ENCODE measurements at regions not wholly inside any gene's neighbourhood (a gene's known extent, or its start where the extent isn't known, plus 50 kb on each side); places are given as distances from the start of the nearest gene placed in this dataset.

GRCh38 chr21:34235514-34235913, 128.3 kb upstream of the KCNE2 start:
- no peaks in the 10 kb centered on the region for H3K4me1 ChIP-seq
- H3K9me3 ChIP-seq, result no peaks in the 10 kb centered on the region
- H3K36me3 ChIP-seq, result no peaks in the 10 kb centered on the region
- TF ChIP-seq, protein P1, sequence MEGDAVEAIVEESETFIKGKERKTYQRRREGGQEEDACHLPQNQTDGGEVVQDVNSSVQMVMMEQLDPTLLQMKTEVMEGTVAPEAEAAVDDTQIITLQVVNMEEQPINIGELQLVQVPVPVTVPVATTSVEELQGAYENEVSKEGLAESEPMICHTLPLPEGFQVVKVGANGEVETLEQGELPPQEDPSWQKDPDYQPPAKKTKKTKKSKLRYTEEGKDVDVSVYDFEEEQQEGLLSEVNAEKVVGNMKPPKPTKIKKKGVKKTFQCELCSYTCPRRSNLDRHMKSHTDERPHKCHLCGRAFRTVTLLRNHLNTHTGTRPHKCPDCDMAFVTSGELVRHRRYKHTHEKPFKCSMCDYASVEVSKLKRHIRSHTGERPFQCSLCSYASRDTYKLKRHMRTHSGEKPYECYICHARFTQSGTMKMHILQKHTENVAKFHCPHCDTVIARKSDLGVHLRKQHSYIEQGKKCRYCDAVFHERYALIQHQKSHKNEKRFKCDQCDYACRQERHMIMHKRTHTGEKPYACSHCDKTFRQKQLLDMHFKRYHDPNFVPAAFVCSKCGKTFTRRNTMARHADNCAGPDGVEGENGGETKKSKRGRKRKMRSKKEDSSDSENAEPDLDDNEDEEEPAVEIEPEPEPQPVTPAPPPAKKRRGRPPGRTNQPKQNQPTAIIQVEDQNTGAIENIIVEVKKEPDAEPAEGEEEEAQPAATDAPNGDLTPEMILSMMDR (IDR thresholded peaks at IDR 0.05), result no peak
- no peak overlapping the region for H3K4me3 ChIP-seq
- no peak overlapping the region for H3K27ac ChIP-seq
- DNase-seq (ENCODE audit: low spot score), result no peak
- no peaks in the 10 kb centered on the region for H3K27me3 ChIP-seq

DNA sequence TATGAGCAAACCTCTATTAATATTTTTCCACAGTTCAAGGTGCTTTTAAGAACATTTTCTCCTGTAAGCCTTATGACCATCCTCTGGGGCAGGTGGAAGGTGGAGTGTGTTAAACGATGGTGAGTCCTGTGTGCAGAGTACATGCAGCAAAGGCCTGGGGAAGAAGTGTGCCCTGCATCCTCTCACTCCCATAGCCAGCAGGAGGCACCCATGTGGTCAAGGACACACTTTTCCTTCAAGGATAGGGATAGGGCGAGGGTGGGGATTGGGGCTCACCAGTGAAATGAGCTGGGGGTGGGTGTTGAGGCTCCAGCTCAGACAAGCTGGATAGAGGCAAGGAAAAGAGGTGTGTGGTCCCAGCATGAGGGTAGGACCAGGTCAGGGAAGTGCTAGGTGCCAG, 120.8 kb upstream of the KCNE2 start:
- no peak overlapping the region for H3K27ac ChIP-seq
- TF ChIP-seq, protein P1 (IDR thresholded peaks at IDR 0.05), result no peak
- no peaks in the 10 kb centered on the region for H3K4me1 ChIP-seq
- H3K9me3 ChIP-seq, result peaks cover 0 to 8% of the 10 kb centered on the region in 2 donors
- no peaks in the 10 kb centered on the region for H3K27me3 ChIP-seq
- no peak overlapping the region for H3K4me3 ChIP-seq
- no peaks in the 10 kb centered on the region for H3K36me3 ChIP-seq
- no peak for DNase-seq (ENCODE audit: low spot score)

- Histone ChIP-seq H3K4me3 (no peak overlapping the region), H3K9me3 (peaks cover 0 to 9% of the 10 kb centered on the region in 2 donors), H3K36me3 (no peaks in the 10 kb centered on the region), H3K4me1 (no peaks in the 10 kb centered on the region), H3K27ac (no peak overlapping the region), H3K27me3 (no peaks in the 10 kb centered on the region)
- DNase-seq (ENCODE audit: low spot score), result no peak
- TF ChIP-seq, protein P1 (IDR thresholded peaks at IDR 0.05), result peak in 1 of 2 donors; percentile 43
Measured at GRCh38 chr21:34243562-34243961, 120.2 kb upstream of the KCNE2 start.

GRCh38 chr21:34252751-34253150, 111.1 kb upstream of the KCNE2 start:
- no peak for DNase-seq (ENCODE audit: low spot score)
- H3K27ac ChIP-seq, result no peak overlapping the region
- H3K4me1 ChIP-seq, result no peaks in the 10 kb centered on the region
- H3K4me3 ChIP-seq, result no peak overlapping the region
- H3K9me3 ChIP-seq, result peaks cover 0 to 27% of the 10 kb centered on the region in 2 donors
- H3K36me3 ChIP-seq, result no peaks in the 10 kb centered on the region
- TF ChIP-seq, protein P1 (IDR thresholded peaks at IDR 0.05), result no peak
- no peaks in the 10 kb centered on the region for H3K27me3 ChIP-seq

DNA sequence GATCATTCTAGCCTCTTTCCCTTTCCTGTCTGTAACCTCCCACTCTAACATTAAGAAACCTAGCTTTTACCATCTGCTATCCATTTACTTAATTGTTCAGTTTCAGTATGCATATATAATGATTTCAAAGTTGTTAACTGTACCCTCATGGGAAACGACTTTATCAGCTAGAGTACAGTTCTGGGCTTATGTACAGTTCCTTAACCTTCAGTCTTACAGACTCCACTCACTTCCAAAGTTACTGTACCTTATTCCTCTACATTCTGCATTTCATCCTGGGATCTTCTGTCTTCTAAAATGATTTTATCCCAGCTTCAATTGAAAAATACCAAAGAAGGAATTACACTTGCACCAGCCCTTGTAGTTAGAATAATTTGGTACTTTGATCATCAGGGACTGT, 108.7 kb upstream of the KCNE2 start:
- H3K4me3 ChIP-seq, result no peak overlapping the region
- H3K27me3 ChIP-seq, result no peaks in the 10 kb centered on the region
- no peak overlapping the region for H3K27ac ChIP-seq
- peaks cover 0 to 25% of the 10 kb centered on the region in 2 donors for H3K9me3 ChIP-seq
- no peaks in the 10 kb centered on the region for H3K4me1 ChIP-seq
- no peaks in the 10 kb centered on the region for H3K36me3 ChIP-seq
- TF ChIP-seq, protein P1 (IDR thresholded peaks at IDR 0.05), result no peak
- DNase-seq (ENCODE audit: low spot score), result no peak

- no peaks in the 10 kb centered on the region for H3K27me3 ChIP-seq
- TF ChIP-seq, protein P1 (IDR thresholded peaks at IDR 0.05), result no peak
- DNase-seq (ENCODE audit: low spot score), result no peak
- H3K36me3 ChIP-seq, result no peaks in the 10 kb centered on the region
- no peaks in the 10 kb centered on the region for H3K4me1 ChIP-seq
- H3K27ac ChIP-seq, result no peak overlapping the region
- H3K9me3 ChIP-seq, result peaks cover 0 to 3% of the 10 kb centered on the region in 2 donors
- no peak overlapping the region for H3K4me3 ChIP-seq
Measured at GRCh38 chr21:34260277-34261008, 103.4 kb upstream of the KCNE2 start.
